ENCODE measurements at regions not wholly inside any gene's neighbourhood (a gene's known extent, or its start where the extent isn't known, plus 50 kb on each side); places are given as distances from the start of the nearest gene placed in this dataset.

GRCh38 chr10:123597676-123598075 is 68.5 kb upstream of the GPR26 start:
- no peak overlapping the region for H3K4me3 ChIP-seq
- intact Hi-C loops (cut with DNase I), result no loop called here
- no peak for DNase-seq (ENCODE audit: low spot score)
- H3K27ac ChIP-seq, result no peak overlapping the region
- H3K27me3 ChIP-seq (replicated peaks; ENCODE audit: insufficient read depth), result no peaks in the 10 kb centered on the region
- H3K36me3 ChIP-seq, result no peaks in the 10 kb centered on the region
- H3K4me1 ChIP-seq (replicated peaks), result no peaks in the 10 kb centered on the region
- TF ChIP-seq POLR2AphosphoS5 (IDR thresholded peaks at IDR 0.05) (no peak), POLR2A (IDR thresholded peaks at IDR 0.05) (no peak)
- TF ChIP-seq, protein P1, sequence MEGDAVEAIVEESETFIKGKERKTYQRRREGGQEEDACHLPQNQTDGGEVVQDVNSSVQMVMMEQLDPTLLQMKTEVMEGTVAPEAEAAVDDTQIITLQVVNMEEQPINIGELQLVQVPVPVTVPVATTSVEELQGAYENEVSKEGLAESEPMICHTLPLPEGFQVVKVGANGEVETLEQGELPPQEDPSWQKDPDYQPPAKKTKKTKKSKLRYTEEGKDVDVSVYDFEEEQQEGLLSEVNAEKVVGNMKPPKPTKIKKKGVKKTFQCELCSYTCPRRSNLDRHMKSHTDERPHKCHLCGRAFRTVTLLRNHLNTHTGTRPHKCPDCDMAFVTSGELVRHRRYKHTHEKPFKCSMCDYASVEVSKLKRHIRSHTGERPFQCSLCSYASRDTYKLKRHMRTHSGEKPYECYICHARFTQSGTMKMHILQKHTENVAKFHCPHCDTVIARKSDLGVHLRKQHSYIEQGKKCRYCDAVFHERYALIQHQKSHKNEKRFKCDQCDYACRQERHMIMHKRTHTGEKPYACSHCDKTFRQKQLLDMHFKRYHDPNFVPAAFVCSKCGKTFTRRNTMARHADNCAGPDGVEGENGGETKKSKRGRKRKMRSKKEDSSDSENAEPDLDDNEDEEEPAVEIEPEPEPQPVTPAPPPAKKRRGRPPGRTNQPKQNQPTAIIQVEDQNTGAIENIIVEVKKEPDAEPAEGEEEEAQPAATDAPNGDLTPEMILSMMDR (IDR thresholded peaks at IDR 0.05), result no peak
- no peaks in the 10 kb centered on the region for H3K9me3 ChIP-seq
- WGBS, result 90% methylated on average over 4 of the region's 4 CpGs

GRCh38 chr10:123599366-123599849 is 66.7 kb upstream of the GPR26 start:
- 79% methylated on average over 8 of the region's 8 CpGs for WGBS
- DNase-seq (ENCODE audit: low spot score), result no peak

GRCh38 chr10:123600177-123600576 is 66.0 kb upstream of the GPR26 start:
- TF ChIP-seq POLR2A (IDR thresholded peaks at IDR 0.05), result no peak
- no peak for TF ChIP-seq POLR2AphosphoS5 (IDR thresholded peaks at IDR 0.05)
- TF ChIP-seq, protein P1 (IDR thresholded peaks at IDR 0.05), result no peak
- Histone ChIP-seq H3K9me3 (no peaks in the 10 kb centered on the region), H3K27ac (no peak overlapping the region), H3K4me1 (replicated peaks) (no peaks in the 10 kb centered on the region), H3K36me3 (no peaks in the 10 kb centered on the region), H3K4me3 (no peak overlapping the region), H3K27me3 (replicated peaks; ENCODE audit: insufficient read depth) (no peaks in the 10 kb centered on the region)
- intact Hi-C loops (cut with DNase I), result no loop called here
- WGBS, result 88% methylated on average over 3 of the region's 3 CpGs
- no peak for DNase-seq (ENCODE audit: low spot score)

More at GRCh38 chr10:123599366-123599849, 66.7 kb upstream of the GPR26 start:
- Histone ChIP-seq H3K27me3 (replicated peaks; ENCODE audit: insufficient read depth) (no peaks in the 10 kb centered on the region), H3K27ac (no peak overlapping the region), H3K4me1 (replicated peaks) (no peaks in the 10 kb centered on the region), H3K4me3 (no peak overlapping the region), H3K9me3 (no peaks in the 10 kb centered on the region), H3K36me3 (no peaks in the 10 kb centered on the region)
- TF ChIP-seq POLR2AphosphoS5 (IDR thresholded peaks at IDR 0.05) (no peak), POLR2A (IDR thresholded peaks at IDR 0.05) (no peak)
- TF ChIP-seq, protein P1 (IDR thresholded peaks at IDR 0.05), result no peak
- intact Hi-C loops (cut with DNase I), result no loop called here

- H3K27me3 ChIP-seq (replicated peaks; ENCODE audit: insufficient read depth), result peaks cover 4% of the 10 kb centered on the region
- no peak overlapping the region for H3K4me3 ChIP-seq
- H3K4me1 ChIP-seq (replicated peaks), result no peaks in the 10 kb centered on the region
- intact Hi-C loops (cut with DNase I), result no loop called here
- no peaks in the 10 kb centered on the region for H3K9me3 ChIP-seq
- H3K27ac ChIP-seq, result no peak overlapping the region
- TF ChIP-seq POLR2AphosphoS5 (IDR thresholded peaks at IDR 0.05), result no peak
- no peaks in the 10 kb centered on the region for H3K36me3 ChIP-seq
- WGBS, result 55% methylated on average over 4 of the region's 4 CpGs
- no peak for DNase-seq (ENCODE audit: low spot score)
Measured at GRCh38 chr10:123603130-123603529, 63.0 kb upstream of the GPR26 start.

DNA sequence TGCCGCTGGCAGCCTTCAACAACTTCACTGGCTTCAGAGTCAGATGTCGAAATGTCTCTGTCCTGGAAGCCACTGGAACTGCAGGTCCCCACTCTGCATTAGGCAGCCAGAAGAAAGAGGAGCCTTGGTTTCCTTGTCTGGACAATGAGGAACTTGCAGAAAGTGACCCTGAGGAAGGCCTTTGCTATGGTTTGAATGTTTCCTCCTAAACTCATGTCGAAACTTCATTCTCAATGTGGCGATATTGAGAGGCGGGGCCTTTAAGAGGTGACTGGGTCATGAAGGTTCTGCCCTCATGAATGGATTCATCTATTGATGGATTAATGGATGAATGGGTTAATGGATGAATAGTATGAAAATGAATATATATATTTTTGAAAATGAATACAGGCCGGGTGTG is 61.6 kb upstream of the GPR26 start:
- H3K27me3 ChIP-seq (replicated peaks; ENCODE audit: insufficient read depth), result peaks cover 4% of the 10 kb centered on the region

GRCh38 chr10:123606006-123606405 is 60.1 kb upstream of the GPR26 start:
- Histone ChIP-seq H3K4me3 (no peak overlapping the region), H3K27ac (no peak overlapping the region), H3K9me3 (no peaks in the 10 kb centered on the region), H3K36me3 (no peaks in the 10 kb centered on the region), H3K4me1 (replicated peaks) (no peaks in the 10 kb centered on the region), H3K27me3 (replicated peaks; ENCODE audit: insufficient read depth) (peaks cover 4% of the 10 kb centered on the region)
- DNase-seq (ENCODE audit: low spot score), result no peak
- intact Hi-C loops (cut with DNase I), result no loop called here
- TF ChIP-seq, protein P1 (IDR thresholded peaks at IDR 0.05), result no peak
- TF ChIP-seq POLR2AphosphoS5 (IDR thresholded peaks at IDR 0.05) (no peak), POLR2A (IDR thresholded peaks at IDR 0.05) (no peak)
- 85% methylated on average over 9 of the region's 9 CpGs for WGBS

More for the DNA sequence above, 61.6 kb upstream of the GPR26 start:
- TF ChIP-seq POLR2AphosphoS5 (IDR thresholded peaks at IDR 0.05), result no peak
- Histone ChIP-seq H3K9me3 (no peaks in the 10 kb centered on the region), H3K4me3 (no peak overlapping the region), H3K36me3 (no peaks in the 10 kb centered on the region), H3K4me1 (replicated peaks) (no peaks in the 10 kb centered on the region), H3K27ac (no peak overlapping the region)
- WGBS, result 75% methylated on average over 6 of the region's 6 CpGs
- no peak for DNase-seq (ENCODE audit: low spot score)
- intact Hi-C loops (cut with DNase I), result no loop called here
